Activated gamma-delta T cell treated with Interleukin-2 at 50 U/mL for 16 hours (primary cell): ENCODE measurements at regions not wholly inside any gene's neighbourhood (a gene's known extent, or its start where the extent isn't known, plus 50 kb on each side); places are given as distances from the start of the nearest gene placed in this dataset.
"Not testable (repeated sequence)": the region's sequence is repeated elsewhere in the genome, so short reads cannot be mapped to it uniquely, and the experiment has no call there.

Source experiments
- DNase-seq: peaks from one replicate; pipeline ENCODE4 v3.0.0-alpha.2; 2020

- no peak for DNase-seq
Observed at GRCh38 chr12:127767656-127768055, 499.3 kb upstream of the TMEM132C start.

- DNase-seq = no peak
Observed at GRCh38 chr12:127770118-127770517, 496.9 kb upstream of the TMEM132C start.

GRCh38 chr12:127771546-127771945, 495.4 kb upstream of the TMEM132C start:
- no peak for DNase-seq

GRCh38 chr12:127773520-127773919, 493.4 kb upstream of the TMEM132C start:
- DNase-seq = no peak

GRCh38 chr12:127774828-127775227, 492.1 kb upstream of the TMEM132C start:
- no peak for DNase-seq

- no peak for DNase-seq
Observed at GRCh38 chr12:127779301-127780045, 487.5 kb upstream of the TMEM132C start.

- DNase-seq = no peak
Observed at GRCh38 chr12:127780881-127781280, 486.1 kb upstream of the TMEM132C start.

- no peak for DNase-seq
Observed at GRCh38 chr12:127781336-127781735, 485.6 kb upstream of the TMEM132C start.

- DNase-seq = no peak
Observed at GRCh38 chr12:127785540-127785939, 481.4 kb upstream of the TMEM132C start.

GRCh38 chr12:127785986-127786590, 480.9 kb upstream of the TMEM132C start:
- DNase-seq = no peak

GRCh38 chr12:127787544-127787943, 479.4 kb upstream of the TMEM132C start:
- DNase-seq = no peak

GRCh38 chr12:127790376-127790775, 476.6 kb upstream of the TMEM132C start:
- DNase-seq = no peak

- no peak for DNase-seq
Observed at GRCh38 chr12:127791217-127791616, 475.8 kb upstream of the TMEM132C start.

GRCh38 chr12:127797918-127798317, 469.1 kb upstream of the TMEM132C start:
- DNase-seq = no peak

- DNase-seq = no peak
Observed at GRCh38 chr12:127802271-127802670, 464.7 kb upstream of the TMEM132C start.

GRCh38 chr12:127803545-127803944, 463.4 kb upstream of the TMEM132C start:
- DNase-seq = no peak

GRCh38 chr12:127809275-127809674, 457.7 kb upstream of the TMEM132C start:
- no peak for DNase-seq

- no peak for DNase-seq
Observed at GRCh38 chr12:127810041-127810440, 456.9 kb upstream of the TMEM132C start.

- DNase-seq = not testable (repeated sequence)
Observed at GRCh38 chr12:127810459-127810858, 456.5 kb upstream of the TMEM132C start.

GRCh38 chr12:127811988-127812387, 455.0 kb upstream of the TMEM132C start:
- DNase-seq = no peak

GRCh38 chr12:127813147-127813546, 453.8 kb upstream of the TMEM132C start:
- no peak for DNase-seq

GRCh38 chr12:127819056-127819455, 447.9 kb upstream of the TMEM132C start:
- no peak for DNase-seq

- no peak for DNase-seq
Observed at GRCh38 chr12:127820271-127820670, 446.7 kb upstream of the TMEM132C start.

- no peak for DNase-seq
Observed at GRCh38 chr12:127820846-127821245, 446.1 kb upstream of the TMEM132C start.
